Nephron (organoid): ENCODE measurements at regions not wholly inside any gene's neighbourhood (a gene's known extent, or its start where the extent isn't known, plus 50 kb on each side); places are given as distances from the start of the nearest gene placed in this dataset.
A peak's percentile ranks its signal among the peaks of the same experiment; 100 is the strongest.

Experiments
- H3K27ac Mint-ChIP-seq, 3 experiments: 2 replicates each; pipeline ENCODE4 v1.8.0; 2020; ENCODE audit warnings: mixed read lengths in 3 of 3, mild to moderate bottlenecking in 2 of 3, moderate library complexity in 1 of 3
- H3K27me3 Mint-ChIP-seq: 2 replicates; pipeline ENCODE4 v1.8.0; 2021; ENCODE audit warnings: low read depth, mild to moderate bottlenecking, moderate library complexity, mixed read lengths
- H3K36me3 Mint-ChIP-seq: 2 replicates; pipeline ENCODE4 v1.8.0; 2020; ENCODE audit warnings: low read depth, mixed read lengths
- H3K4me1 Mint-ChIP-seq: 2 replicates; pipeline ENCODE4 v1.8.0; 2020; ENCODE audit warnings: mixed read lengths
- H3K4me3 Mint-ChIP-seq, 3 experiments: 2 replicates each; pipeline ENCODE4 v1.8.0; 2020; ENCODE audit warnings: mild to moderate bottlenecking in 3 of 3, mixed read lengths in 3 of 3, moderate library complexity in 2 of 3
- H3K9me3 Mint-ChIP-seq: 2 replicates; pipeline ENCODE4 v1.8.0; 2020; ENCODE audit warnings: mixed read lengths
- TF ChIP-seq, protein P1 (sequence below), 3 experiments: fragments of 200-600 bp; sonication (generic); IDR thresholded peaks; one replicate each; pipeline ENCODE4 v1.5.0; 2021; ENCODE audit warnings: antibody characterized with exemption in 3 of 3; ENCODE audit not compliant: unreplicated experiment in 3 of 3

DNA sequence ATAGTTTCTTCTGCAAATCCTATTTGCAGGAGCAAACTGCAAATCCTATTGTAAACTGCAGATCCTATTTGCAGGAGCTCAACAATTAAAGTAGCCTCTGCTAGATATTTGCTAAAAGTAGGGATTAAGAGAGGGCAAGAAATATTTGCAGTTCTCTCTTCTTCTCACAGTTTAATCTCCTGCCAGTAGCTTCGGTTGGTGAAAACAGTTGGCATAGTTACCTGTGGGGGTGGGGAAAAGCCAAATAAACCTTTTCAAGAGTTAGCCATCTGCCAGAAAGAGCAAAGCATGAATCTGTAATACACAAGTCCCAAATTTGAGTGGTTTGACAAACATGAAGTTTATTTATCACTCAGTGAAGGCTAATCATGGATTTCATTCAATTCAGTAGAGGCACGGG is 942.5 kb downstream of the JRKL start:
- TF ChIP-seq, protein P1, sequence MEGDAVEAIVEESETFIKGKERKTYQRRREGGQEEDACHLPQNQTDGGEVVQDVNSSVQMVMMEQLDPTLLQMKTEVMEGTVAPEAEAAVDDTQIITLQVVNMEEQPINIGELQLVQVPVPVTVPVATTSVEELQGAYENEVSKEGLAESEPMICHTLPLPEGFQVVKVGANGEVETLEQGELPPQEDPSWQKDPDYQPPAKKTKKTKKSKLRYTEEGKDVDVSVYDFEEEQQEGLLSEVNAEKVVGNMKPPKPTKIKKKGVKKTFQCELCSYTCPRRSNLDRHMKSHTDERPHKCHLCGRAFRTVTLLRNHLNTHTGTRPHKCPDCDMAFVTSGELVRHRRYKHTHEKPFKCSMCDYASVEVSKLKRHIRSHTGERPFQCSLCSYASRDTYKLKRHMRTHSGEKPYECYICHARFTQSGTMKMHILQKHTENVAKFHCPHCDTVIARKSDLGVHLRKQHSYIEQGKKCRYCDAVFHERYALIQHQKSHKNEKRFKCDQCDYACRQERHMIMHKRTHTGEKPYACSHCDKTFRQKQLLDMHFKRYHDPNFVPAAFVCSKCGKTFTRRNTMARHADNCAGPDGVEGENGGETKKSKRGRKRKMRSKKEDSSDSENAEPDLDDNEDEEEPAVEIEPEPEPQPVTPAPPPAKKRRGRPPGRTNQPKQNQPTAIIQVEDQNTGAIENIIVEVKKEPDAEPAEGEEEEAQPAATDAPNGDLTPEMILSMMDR (IDR thresholded peaks at IDR 0.05; ENCODE audit: unreplicated experiment in 3 of 3): no peak
- no peak overlapping the region for H3K27ac Mint-ChIP-seq
- no peaks in the 10 kb centered on the region for H3K27me3 Mint-ChIP-seq
- no peak overlapping the region for H3K4me3 Mint-ChIP-seq
- no peaks in the 10 kb centered on the region for H3K9me3 Mint-ChIP-seq
- H3K36me3 Mint-ChIP-seq: no peaks in the 10 kb centered on the region
- no peaks in the 10 kb centered on the region for H3K4me1 Mint-ChIP-seq

DNA sequence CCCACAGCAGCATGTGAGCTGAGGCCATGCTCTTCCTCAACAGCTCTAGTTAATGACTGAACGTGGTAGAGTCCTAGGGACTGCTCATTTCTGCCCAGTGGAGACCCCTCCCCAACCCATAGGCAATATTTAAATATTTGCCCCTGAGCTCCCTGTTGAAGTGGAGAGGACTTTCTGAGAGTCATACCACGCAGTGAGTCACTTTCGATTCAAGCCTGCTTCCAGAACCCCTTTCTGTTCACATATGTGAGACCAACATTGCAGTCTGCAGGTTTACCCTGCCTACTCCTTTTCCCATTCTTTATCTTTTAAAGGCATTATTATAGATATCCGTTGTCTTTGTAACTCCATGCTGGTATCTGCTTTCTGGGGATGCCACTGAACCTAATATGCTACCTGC is 946.3 kb downstream of the JRKL start:
- Mint-ChIP-seq H3K9me3 (no peaks in the 10 kb centered on the region), H3K27me3 (no peaks in the 10 kb centered on the region), H3K4me1 (no peaks in the 10 kb centered on the region), H3K27ac (no peak overlapping the region), H3K4me3 (no peak overlapping the region), H3K36me3 (no peaks in the 10 kb centered on the region)
- TF ChIP-seq, protein P1 (IDR thresholded peaks at IDR 0.05; ENCODE audit: unreplicated experiment in 3 of 3): no peak

DNA sequence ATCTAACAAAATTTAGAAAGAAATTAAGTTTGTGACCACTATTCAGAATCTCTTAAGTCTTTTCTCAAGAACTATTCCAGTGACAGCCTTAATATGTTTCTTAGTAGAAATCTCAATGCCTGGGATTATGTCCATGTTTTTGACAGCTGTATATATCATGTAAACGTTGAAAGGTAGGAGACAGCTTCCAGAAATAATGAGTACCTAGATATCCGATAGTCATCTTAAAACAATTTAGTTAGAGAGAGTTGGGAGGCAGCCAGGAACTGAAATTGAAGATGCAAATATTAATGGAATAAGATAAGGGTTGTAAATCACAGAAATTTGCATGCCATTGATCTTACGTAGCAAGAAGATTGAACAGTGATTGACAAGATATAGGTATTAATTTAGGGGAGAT is 955.2 kb downstream of the JRKL start:
- TF ChIP-seq, protein P1 (IDR thresholded peaks at IDR 0.05; ENCODE audit: unreplicated experiment in 3 of 3): no peak
- no peaks in the 10 kb centered on the region for H3K27me3 Mint-ChIP-seq
- no peaks in the 10 kb centered on the region for H3K36me3 Mint-ChIP-seq
- peaks cover 11% of the 10 kb centered on the region for H3K9me3 Mint-ChIP-seq
- no peak overlapping the region for H3K27ac Mint-ChIP-seq
- H3K4me3 Mint-ChIP-seq: no peak overlapping the region
- H3K4me1 Mint-ChIP-seq: peaks cover 4% of the 10 kb centered on the region

DNA sequence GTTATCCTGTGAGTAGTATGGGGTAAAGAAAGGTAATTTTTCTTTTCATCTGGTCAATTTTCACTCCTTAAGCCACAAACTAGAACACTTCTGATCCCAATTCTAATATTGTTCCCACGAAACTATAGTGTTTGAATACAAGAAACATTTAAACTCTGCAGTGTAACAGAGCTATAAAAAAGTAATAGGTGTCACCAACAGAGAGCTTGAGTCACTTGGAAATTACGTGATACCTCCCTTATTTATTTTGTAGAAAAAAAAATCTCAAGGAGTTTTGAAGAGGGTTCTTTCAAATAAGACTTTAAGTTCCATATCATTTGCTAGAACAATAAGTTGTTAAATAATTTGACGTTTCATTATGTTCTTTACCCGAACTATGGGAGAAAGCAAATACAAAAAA is 959.4 kb downstream of the JRKL start:
- Mint-ChIP-seq H3K36me3 (no peaks in the 10 kb centered on the region), H3K4me1 (peaks cover 10% of the 10 kb centered on the region), H3K27ac (no peak overlapping the region), H3K9me3 (peaks cover 11% of the 10 kb centered on the region), H3K4me3 (no peak overlapping the region), H3K27me3 (no peaks in the 10 kb centered on the region)
- TF ChIP-seq, protein P1 (IDR thresholded peaks at IDR 0.05; ENCODE audit: unreplicated experiment in 3 of 3): no peak

DNA sequence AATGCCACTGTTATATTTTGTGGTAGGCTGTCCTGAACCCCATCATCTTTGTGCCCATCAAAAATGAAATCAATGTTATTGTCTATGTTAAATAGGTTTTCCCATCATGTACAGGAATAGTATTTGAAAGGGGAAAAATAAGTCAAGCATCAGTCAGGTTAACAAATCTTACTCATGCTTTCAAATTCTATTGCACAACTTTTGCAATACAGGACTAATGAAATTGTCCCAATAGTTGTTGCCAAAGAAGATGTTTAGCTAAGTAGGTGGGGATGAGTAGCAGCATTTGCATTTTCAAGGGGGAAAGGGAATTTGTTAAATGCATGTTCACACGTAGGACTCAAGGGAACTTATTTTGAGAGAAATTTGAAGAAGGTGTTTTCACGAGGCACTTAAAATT is 962.1 kb downstream of the JRKL start:
- no peaks in the 10 kb centered on the region for H3K36me3 Mint-ChIP-seq
- peak overlapping the region in 1 of 3 experiments; percentile 59 for H3K27ac Mint-ChIP-seq
- no peaks in the 10 kb centered on the region for H3K27me3 Mint-ChIP-seq
- TF ChIP-seq, protein P1 (IDR thresholded peaks at IDR 0.05; ENCODE audit: unreplicated experiment in 3 of 3): no peak
- H3K9me3 Mint-ChIP-seq: no peaks in the 10 kb centered on the region
- H3K4me3 Mint-ChIP-seq: no peak overlapping the region
- H3K4me1 Mint-ChIP-seq: peaks cover 17% of the 10 kb centered on the region

DNA sequence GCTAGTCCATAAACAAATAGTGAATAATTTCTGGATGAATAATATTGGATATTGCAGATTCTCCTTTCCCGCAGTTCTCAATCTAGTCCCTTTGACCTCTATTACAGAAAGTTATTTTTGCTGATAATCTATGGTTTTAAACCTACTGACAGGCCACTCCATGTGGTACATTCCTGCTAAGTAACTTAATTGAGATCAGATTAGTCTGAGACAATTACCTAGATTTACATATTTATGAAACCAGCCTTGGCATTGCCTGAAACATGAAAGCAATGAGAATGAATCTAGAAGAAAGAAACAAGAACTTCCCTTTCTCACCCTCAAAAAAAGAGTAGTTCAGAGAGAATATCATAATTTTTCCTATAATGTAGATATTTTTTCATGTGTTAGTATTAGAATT is 964.2 kb downstream of the JRKL start:
- Mint-ChIP-seq H3K4me3 (no peak overlapping the region), H3K27me3 (no peaks in the 10 kb centered on the region), H3K9me3 (no peaks in the 10 kb centered on the region), H3K4me1 (peaks cover 17% of the 10 kb centered on the region), H3K36me3 (no peaks in the 10 kb centered on the region), H3K27ac (peak overlapping the region; percentile 26 to 75 (median 55))
- TF ChIP-seq, protein P1 (IDR thresholded peaks at IDR 0.05; ENCODE audit: unreplicated experiment in 3 of 3): no peak
